HFFc6 (cell line): ENCODE measurements at regions not wholly inside any gene's neighbourhood (a gene's known extent, or its start where the extent isn't known, plus 50 kb on each side); places are given as distances from the start of the nearest gene placed in this dataset.
"Not testable (repeated sequence)": the region's sequence is repeated elsewhere in the genome, so short reads cannot be mapped to it uniquely, and the experiment has no call there.

ENCODE experiments used
- DNase-seq: peaks from one replicate; pipeline ENCODE4 v3.0.0-alpha.2; 2018
- H3K27ac Mint-ChIP-seq: 2 replicates; pipeline ENCODE4 v1.8.0; 2020; ENCODE audit warnings: mild to moderate bottlenecking, mixed read lengths
- H3K27me3 Mint-ChIP-seq: 2 replicates; pipeline ENCODE4 v1.8.0; 2021; ENCODE audit warnings: mild to moderate bottlenecking, moderate library complexity, mixed read lengths; ENCODE audit not compliant: insufficient read depth
- H3K36me3 Mint-ChIP-seq: 2 replicates; pipeline ENCODE4 v1.8.0; 2021; ENCODE audit warnings: low read depth, mixed read lengths
- H3K4me1 Mint-ChIP-seq: 2 replicates; pipeline ENCODE4 v1.8.0; 2020; ENCODE audit warnings: low read depth, mixed read lengths
- H3K4me3 Mint-ChIP-seq: 2 replicates; pipeline ENCODE4 v1.8.0; 2020; ENCODE audit warnings: mild to moderate bottlenecking, moderate library complexity, mixed read lengths
- H3K9me3 Mint-ChIP-seq: 2 replicates; pipeline ENCODE4 v1.8.0; 2020; ENCODE audit warnings: mild to moderate bottlenecking, mixed read lengths
- CTCF ChIP-seq: fragments of 200-600 bp; sonication (generic); IDR thresholded peaks from 2 replicates; pipeline ENCODE4 v1.5.0; 2021; ENCODE audit warnings: antibody characterized with exemption, mild to moderate bottlenecking

DNA sequence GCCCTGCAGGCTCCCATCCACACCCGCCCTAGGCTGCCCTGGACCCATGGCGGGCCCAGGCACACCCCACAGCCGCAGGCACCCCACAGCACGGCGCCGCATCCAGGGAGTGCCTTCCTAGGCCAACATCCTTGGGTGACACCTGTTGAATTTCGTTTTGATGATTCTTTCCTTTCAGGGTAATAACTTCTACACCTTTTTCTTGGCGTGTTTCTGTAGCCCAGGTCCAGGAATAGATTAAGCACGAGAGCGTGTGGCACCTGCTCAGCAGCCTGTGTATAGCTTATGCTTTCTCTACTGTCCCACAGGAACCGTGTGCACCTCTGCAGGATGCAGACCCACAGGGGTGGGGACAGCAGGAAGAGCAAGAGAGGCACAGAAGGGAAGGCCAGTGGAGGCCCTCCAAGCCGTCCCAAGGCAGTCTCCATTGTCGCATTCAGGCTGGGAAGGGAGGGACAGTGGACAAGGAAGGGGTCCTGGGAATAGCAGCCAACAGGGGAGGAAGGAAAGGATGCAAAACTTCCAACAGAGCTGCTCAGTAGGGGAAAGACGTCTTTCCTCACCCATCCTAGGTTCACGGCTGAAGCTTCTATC, 118.1 kb upstream of the AFDN start:
- Mint-ChIP-seq H3K36me3 (peaks cover 8% of the 10 kb centered on the region; the same call in 1 of the 2 replicates), H3K27me3 (peaks cover 2% of the 10 kb centered on the region; the same call in 1 of the 2 replicates), H3K4me3 (no peak overlapping the region), H3K4me1 (no peaks in the 10 kb centered on the region), H3K27ac (no peak overlapping the region), H3K9me3 (peaks cover 41% of the 10 kb centered on the region)
- no peak for TF ChIP-seq CTCF
- DNase-seq: no peak

- Mint-ChIP-seq H3K27ac (no peak overlapping the region), H3K4me3 (no peak overlapping the region), H3K9me3 (peaks cover 43% of the 10 kb centered on the region), H3K27me3 (peaks cover 3% of the 10 kb centered on the region; the same call in 1 of the 2 replicates), H3K4me1 (no peaks in the 10 kb centered on the region), H3K36me3 (peaks cover 8% of the 10 kb centered on the region; the same call in 1 of the 2 replicates)
- no peak for TF ChIP-seq CTCF
- DNase-seq: no peak
These were observed 117.5 kb upstream of the AFDN start for GRCh38 chr6:167709196-167709595.

DNA sequence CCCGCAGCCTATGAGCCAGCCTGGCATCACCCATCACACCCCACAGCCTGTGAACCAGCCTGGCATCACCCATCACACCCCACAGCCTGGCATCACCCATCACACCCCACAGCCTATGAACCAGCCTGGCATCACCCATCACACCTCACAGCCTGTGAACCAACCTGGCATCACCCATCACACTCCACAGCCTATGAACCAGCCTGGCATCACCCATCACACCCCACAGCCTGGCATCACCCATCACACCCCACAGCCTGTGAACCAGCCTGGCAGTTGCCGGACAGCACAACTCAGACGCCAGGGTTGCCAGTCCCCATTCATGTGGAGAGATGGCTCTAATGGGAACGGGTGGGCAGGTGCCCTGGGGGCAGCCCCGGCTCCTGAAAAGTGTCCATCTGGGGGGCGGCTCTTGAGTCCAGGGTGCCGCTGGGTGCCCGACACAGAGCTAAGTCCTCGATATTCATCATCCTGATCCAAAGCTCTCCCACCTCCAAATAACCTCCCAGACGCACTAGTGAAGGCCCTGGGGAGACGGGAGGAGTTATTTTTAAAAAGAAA, 116.9 kb upstream of the AFDN start:
- not testable (repeated sequence) for H3K27me3 Mint-ChIP-seq, H3K4me3 Mint-ChIP-seq, DNase-seq, H3K4me1 Mint-ChIP-seq, H3K27ac Mint-ChIP-seq, H3K36me3 Mint-ChIP-seq
- H3K9me3 Mint-ChIP-seq: peaks cover 37% of the 10 kb centered on the region

DNA sequence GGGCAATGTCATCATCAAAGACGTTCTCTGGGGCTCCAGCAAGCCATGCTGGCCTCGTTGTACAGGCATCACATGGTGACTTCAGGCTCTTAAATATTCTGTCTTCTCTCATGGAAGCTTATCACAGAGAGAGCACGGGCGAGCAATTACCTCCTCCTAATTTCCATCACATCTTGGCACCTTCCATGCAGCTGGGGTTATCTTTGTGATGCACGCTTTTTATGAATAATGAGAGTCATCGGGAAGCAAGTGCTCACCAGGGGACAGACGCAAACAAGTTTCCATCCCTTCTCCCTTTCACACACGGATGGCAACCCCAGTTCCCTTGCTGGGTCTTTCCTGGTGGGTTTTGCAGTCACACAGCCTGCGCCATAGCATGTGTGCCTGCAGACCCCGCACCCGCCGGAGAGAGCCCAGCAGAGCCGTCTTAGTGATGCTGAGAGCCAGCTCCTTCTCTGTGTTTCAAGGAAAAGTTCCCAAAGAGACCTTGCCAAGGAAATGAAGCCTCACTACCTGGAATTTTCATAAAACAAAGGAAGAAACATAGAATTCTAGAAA, 116.3 kb upstream of the AFDN start:
- Mint-ChIP-seq H3K4me1 (no peaks in the 10 kb centered on the region), H3K27me3 (peaks cover 5% of the 10 kb centered on the region; the same call in 1 of the 2 replicates), H3K27ac (no peak overlapping the region), H3K4me3 (no peak overlapping the region), H3K36me3 (peaks cover 4% of the 10 kb centered on the region; the same call in 1 of the 2 replicates), H3K9me3 (peaks cover 35% of the 10 kb centered on the region)
- DNase-seq: no peak
- TF ChIP-seq CTCF: no peak

GRCh38 chr6:167711211-167711610, 115.5 kb upstream of the AFDN start:
- TF ChIP-seq CTCF: no peak
- Mint-ChIP-seq H3K27ac (no peak overlapping the region), H3K4me3 (no peak overlapping the region), H3K27me3 (peaks cover 5% of the 10 kb centered on the region; the same call in 1 of the 2 replicates), H3K36me3 (peaks cover 4% of the 10 kb centered on the region; the same call in 1 of the 2 replicates), H3K4me1 (no peaks in the 10 kb centered on the region), H3K9me3 (peaks cover 39% of the 10 kb centered on the region)
- no peak for DNase-seq
